Adipocyte (in vitro differentiated cells): ENCODE measurements at regions not wholly inside any gene's neighbourhood (a gene's known extent, or its start where the extent isn't known, plus 50 kb on each side); places are given as distances from the start of the nearest gene placed in this dataset.
"Not testable (repeated sequence)": the region's sequence is repeated elsewhere in the genome, so short reads cannot be mapped to it uniquely, and the experiment has no call there.

Source experiments
- DNase-seq: peaks from one replicate; pipeline ENCODE4 v3.0.0-alpha.2; 2015; ENCODE audit warnings: low read depth
- H3K27me3 ChIP-seq: replicated peaks from 2 replicates; pipeline ENCODE4 v1.7.0; 2013; ENCODE audit warnings: mild to moderate bottlenecking, low read length, moderate library complexity; ENCODE audit not compliant: control insufficient read depth, insufficient read depth
- H3K36me3 ChIP-seq: 2 replicates; pipeline ENCODE4 v1.7.0; 2013; ENCODE audit warnings: low read length, mild to moderate bottlenecking, moderate library complexity; ENCODE audit not compliant: control insufficient read depth, insufficient read depth, severe bottlenecking
- H3K4me1 ChIP-seq: 2 replicates; pipeline ENCODE4 v1.7.0; 2013; ENCODE audit warnings: mild to moderate bottlenecking, low read length, moderate library complexity; ENCODE audit not compliant: control insufficient read depth, insufficient read depth
- H3K4me3 ChIP-seq: 2 replicates; pipeline ENCODE4 v1.7.0; 2013; ENCODE audit warnings: mild to moderate bottlenecking, low read length, moderate library complexity
- H3K9ac ChIP-seq: 2 replicates; pipeline ENCODE4 v1.7.0; 2013; ENCODE audit warnings: mild to moderate bottlenecking, low read length, moderate library complexity
- H3K9me3 ChIP-seq: 2 replicates; pipeline ENCODE4 v1.7.0; 2013; ENCODE audit warnings: mild to moderate bottlenecking, low read length, moderate library complexity; ENCODE audit not compliant: control insufficient read depth

- peak; percentile 68 for DNase-seq
- H3K27me3 ChIP-seq, result no peaks in the 10 kb centered on the region
- no peak overlapping the region for H3K9ac ChIP-seq
- H3K4me3 ChIP-seq, result no peak overlapping the region
- no peaks in the 10 kb centered on the region for H3K9me3 ChIP-seq
- peaks cover 13% of the 10 kb centered on the region for H3K4me1 ChIP-seq
- no peaks in the 10 kb centered on the region for H3K36me3 ChIP-seq
Observed at GRCh38 chr11:104700609-104701008, 197.7 kb downstream of the CASP12 start.

- Histone ChIP-seq H3K36me3 (no peaks in the 10 kb centered on the region), H3K9me3 (no peaks in the 10 kb centered on the region), H3K27me3 (no peaks in the 10 kb centered on the region), H3K4me3 (no peak overlapping the region), H3K4me1 (peaks cover 16% of the 10 kb centered on the region), H3K9ac (no peak overlapping the region)
- DNase-seq, result peak; percentile 32
Observed at GRCh38 chr11:104699981-104700380, 198.3 kb downstream of the CASP12 start.

- no peak overlapping the region for H3K4me3 ChIP-seq
- no peaks in the 10 kb centered on the region for H3K36me3 ChIP-seq
- no peak overlapping the region for H3K9ac ChIP-seq
- H3K27me3 ChIP-seq, result no peaks in the 10 kb centered on the region
- H3K4me1 ChIP-seq, result peaks cover 7% of the 10 kb centered on the region
- no peak for DNase-seq
- no peaks in the 10 kb centered on the region for H3K9me3 ChIP-seq
Observed at GRCh38 chr11:104695065-104695463, 203.2 kb downstream of the CASP12 start.

- no peaks in the 10 kb centered on the region for H3K27me3 ChIP-seq
- no peak overlapping the region for H3K4me3 ChIP-seq
- no peaks in the 10 kb centered on the region for H3K9me3 ChIP-seq
- H3K36me3 ChIP-seq, result no peaks in the 10 kb centered on the region
- DNase-seq, result no peak
- H3K4me1 ChIP-seq, result peaks cover 6% of the 10 kb centered on the region
- no peak overlapping the region for H3K9ac ChIP-seq
Observed at GRCh38 chr11:104694259-104695064, 203.8 kb downstream of the CASP12 start.

- H3K36me3 ChIP-seq, result no peaks in the 10 kb centered on the region
- no peaks in the 10 kb centered on the region for H3K27me3 ChIP-seq
- DNase-seq, result no peak
- peaks cover 6% of the 10 kb centered on the region for H3K4me1 ChIP-seq
- no peak overlapping the region for H3K4me3 ChIP-seq
- H3K9ac ChIP-seq, result no peak overlapping the region
- H3K9me3 ChIP-seq, result no peaks in the 10 kb centered on the region
Observed at GRCh38 chr11:104692751-104693150, 205.5 kb downstream of the CASP12 start.

GRCh38 chr11:104691129-104691528, 207.1 kb downstream of the CASP12 start:
- Histone ChIP-seq H3K9ac (no peak overlapping the region), H3K27me3 (no peaks in the 10 kb centered on the region), H3K4me3 (no peak overlapping the region), H3K9me3 (no peaks in the 10 kb centered on the region), H3K4me1 (peaks cover 6% of the 10 kb centered on the region), H3K36me3 (no peaks in the 10 kb centered on the region)
- no peak for DNase-seq

GRCh38 chr11:104690241-104690640, 208.0 kb downstream of the CASP12 start:
- Histone ChIP-seq H3K36me3 (no peaks in the 10 kb centered on the region), H3K27me3 (no peaks in the 10 kb centered on the region), H3K9ac (no peak overlapping the region), H3K4me1 (peaks cover 5% of the 10 kb centered on the region), H3K4me3 (no peak overlapping the region), H3K9me3 (no peaks in the 10 kb centered on the region)
- no peak for DNase-seq

GRCh38 chr11:104688731-104689130, 209.5 kb downstream of the CASP12 start:
- DNase-seq, result no peak
- no peaks in the 10 kb centered on the region for H3K27me3 ChIP-seq
- H3K4me1 ChIP-seq, result no peaks in the 10 kb centered on the region
- no peaks in the 10 kb centered on the region for H3K9me3 ChIP-seq
- H3K9ac ChIP-seq, result no peak overlapping the region
- no peak overlapping the region for H3K4me3 ChIP-seq
- no peaks in the 10 kb centered on the region for H3K36me3 ChIP-seq

GRCh38 chr11:104682206-104682605, 216.1 kb downstream of the CASP12 start:
- no peak overlapping the region for H3K4me3 ChIP-seq

GRCh38 chr11:104679258-104679657, 219.0 kb downstream of the CASP12 start:
- Histone ChIP-seq H3K27me3 (no peaks in the 10 kb centered on the region), H3K36me3 (no peaks in the 10 kb centered on the region), H3K4me3 (no peak overlapping the region), H3K4me1 (no peaks in the 10 kb centered on the region), H3K9ac (no peak overlapping the region), H3K9me3 (no peaks in the 10 kb centered on the region)
- peak; percentile 9 for DNase-seq

More at GRCh38 chr11:104682206-104682605, 216.1 kb downstream of the CASP12 start:
- H3K36me3 ChIP-seq, result no peaks in the 10 kb centered on the region
- no peak overlapping the region for H3K9ac ChIP-seq
- no peaks in the 10 kb centered on the region for H3K27me3 ChIP-seq
- peak; percentile 20 for DNase-seq
- H3K4me1 ChIP-seq, result no peaks in the 10 kb centered on the region
- H3K9me3 ChIP-seq, result no peaks in the 10 kb centered on the region

- Histone ChIP-seq H3K4me3 (no peak overlapping the region), H3K9ac (no peak overlapping the region), H3K36me3 (no peaks in the 10 kb centered on the region), H3K4me1 (no peaks in the 10 kb centered on the region), H3K27me3 (no peaks in the 10 kb centered on the region), H3K9me3 (no peaks in the 10 kb centered on the region)
- DNase-seq, result no peak
Observed at GRCh38 chr11:104678408-104678807, 219.9 kb downstream of the CASP12 start.

- H3K36me3 ChIP-seq, H3K27me3 ChIP-seq, H3K4me3 ChIP-seq, H3K4me1 ChIP-seq, H3K9me3 ChIP-seq, DNase-seq, H3K9ac ChIP-seq: not testable (repeated sequence)
Observed at GRCh38 chr11:104677069-104677468, 221.2 kb downstream of the CASP12 start.
